ENCODE measurements at regions not wholly inside any gene's neighbourhood (a gene's known extent, or its start where the extent isn't known, plus 50 kb on each side); places are given as distances from the start of the nearest gene placed in this dataset.

GRCh38 chr1:228861832-228862180, 126.5 kb downstream of the RHOU start:
- 65 to 82% (median 75%) methylated on average over 3 of the region's 3 CpGs for WGBS, 4 donors
- no peak for DNase-seq
- no peaks in the 10 kb centered on the region for H3K9me3 ChIP-seq
- H3K4me1 ChIP-seq: peaks cover 0 to 15% (median 0%) of the 10 kb centered on the region in 12 donors
- no peaks in the 10 kb centered on the region for H3K36me3 ChIP-seq
- intact Hi-C loops (cut with DNase I): no loop called here
- no peak for TF ChIP-seq CTCF (IDR thresholded peaks at IDR 0.05)
- no peak for TF ChIP-seq POLR2A (IDR thresholded peaks at IDR 0.05)
- no peak overlapping the region for H3K4me3 ChIP-seq
- H3K27me3 ChIP-seq: peaks cover 0 to 7% (median 0%) of the 10 kb centered on the region in 9 donors
- no peak for ATAC-seq
- H3K27ac ChIP-seq: no peak overlapping the region

- peaks cover 0 to 7% (median 0%) of the 10 kb centered on the region in 9 donors for H3K27me3 ChIP-seq
- no peak for DNase-seq
- WGBS, 4 donors: 73 to 82% (median 74%) methylated on average over 13 of the region's 13 CpGs
- intact Hi-C loops (cut with DNase I): no loop called here
- no peak overlapping the region for H3K27ac ChIP-seq
- no peaks in the 10 kb centered on the region for H3K9me3 ChIP-seq
- no peak overlapping the region for H3K4me3 ChIP-seq
- no peaks in the 10 kb centered on the region for H3K36me3 ChIP-seq
- ATAC-seq: no peak
- peaks cover 0 to 15% (median 0%) of the 10 kb centered on the region in 12 donors for H3K4me1 ChIP-seq
- TF ChIP-seq CTCF (IDR thresholded peaks at IDR 0.05) (no peak), POLR2A (IDR thresholded peaks at IDR 0.05) (no peak)
These were observed 127.5 kb downstream of the RHOU start for GRCh38 chr1:228862542-228863505.

GRCh38 chr1:228863776-228864175, 128.5 kb downstream of the RHOU start:
- Histone ChIP-seq H3K4me3 (no peak overlapping the region), H3K27me3 (peaks cover 0 to 7% (median 0%) of the 10 kb centered on the region in 9 donors), H3K27ac (no peak overlapping the region), H3K4me1 (peaks cover 0 to 15% (median 0%) of the 10 kb centered on the region in 12 donors), H3K9me3 (no peaks in the 10 kb centered on the region), H3K36me3 (no peaks in the 10 kb centered on the region)
- ATAC-seq (no peak), DNase-seq (no peak)
- 88 to 98% (median 91%) methylated on average over 7 of the region's 7 CpGs for WGBS, 4 donors
- TF ChIP-seq POLR2A (IDR thresholded peaks at IDR 0.05): no peak
- no peak for TF ChIP-seq CTCF (IDR thresholded peaks at IDR 0.05)
- intact Hi-C loops (cut with DNase I): no loop called here

- no peak overlapping the region for H3K4me3 ChIP-seq
- H3K9me3 ChIP-seq: no peaks in the 10 kb centered on the region
- peaks cover 0 to 15% (median 0%) of the 10 kb centered on the region in 12 donors for H3K4me1 ChIP-seq
- intact Hi-C loops (cut with DNase I): no loop called here
- WGBS, 4 donors: 83 to 90% (median 89%) methylated on average over 7 of the region's 7 CpGs
- DNase-seq (no peak), ATAC-seq (no peak)
- H3K27me3 ChIP-seq: peaks cover 0 to 7% (median 0%) of the 10 kb centered on the region in 9 donors
- no peak overlapping the region for H3K27ac ChIP-seq
- no peaks in the 10 kb centered on the region for H3K36me3 ChIP-seq
- TF ChIP-seq CTCF (IDR thresholded peaks at IDR 0.05): no peak
- TF ChIP-seq POLR2A (IDR thresholded peaks at IDR 0.05): no peak
These were observed 130.5 kb downstream of the RHOU start for GRCh38 chr1:228865627-228866330.
